ENCODE measurements at regions not wholly inside any gene's neighbourhood (a gene's known extent, or its start where the extent isn't known, plus 50 kb on each side); places are given as distances from the start of the nearest gene placed in this dataset.

DNA sequence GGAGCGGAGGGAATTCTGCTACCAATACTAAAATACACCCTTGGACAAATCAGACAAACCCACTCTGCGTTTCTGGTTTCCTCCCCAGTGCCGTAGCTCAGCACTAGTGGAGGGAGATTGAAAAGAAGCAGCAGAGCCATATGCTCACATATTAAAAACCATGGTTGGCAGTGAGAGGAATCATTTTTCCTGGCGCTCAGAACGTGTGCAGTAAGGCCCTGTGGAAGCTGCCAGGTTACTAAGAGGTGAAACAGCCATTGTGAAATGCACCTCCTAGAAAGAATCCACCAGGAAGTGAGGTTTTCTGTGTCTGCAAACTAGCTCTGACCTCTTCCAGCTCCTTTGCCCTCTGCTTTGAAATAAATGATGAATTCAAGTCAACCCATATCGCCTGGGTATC lies 177.2 kb downstream of the ERCC6L2 start:
- no CpG with 5 or more reads among the region's 6 CpGs for WGBS (ENCODE audit: insufficient coverage)
- no peaks in the 10 kb centered on the region for H3K9me3 ChIP-seq (replicated peaks; ENCODE audit: control insufficient read depth, low read depth, low read length)
- DNase-seq, result peak; percentile 49
- peaks cover 7% of the 10 kb centered on the region for H3K27me3 ChIP-seq (ENCODE audit: control insufficient read depth, insufficient read depth, low read length)
- H3K27ac ChIP-seq (ENCODE audit: low read length), result no peak overlapping the region
- no peaks in the 10 kb centered on the region for H3K36me3 ChIP-seq (ENCODE audit: control insufficient read depth, insufficient read depth, low read length)
- no peak overlapping the region for H3K4me3 ChIP-seq (ENCODE audit: low read length)
- peaks cover 17% of the 10 kb centered on the region for H3K4me1 ChIP-seq (ENCODE audit: control insufficient read depth, insufficient read depth, low read length)

DNA sequence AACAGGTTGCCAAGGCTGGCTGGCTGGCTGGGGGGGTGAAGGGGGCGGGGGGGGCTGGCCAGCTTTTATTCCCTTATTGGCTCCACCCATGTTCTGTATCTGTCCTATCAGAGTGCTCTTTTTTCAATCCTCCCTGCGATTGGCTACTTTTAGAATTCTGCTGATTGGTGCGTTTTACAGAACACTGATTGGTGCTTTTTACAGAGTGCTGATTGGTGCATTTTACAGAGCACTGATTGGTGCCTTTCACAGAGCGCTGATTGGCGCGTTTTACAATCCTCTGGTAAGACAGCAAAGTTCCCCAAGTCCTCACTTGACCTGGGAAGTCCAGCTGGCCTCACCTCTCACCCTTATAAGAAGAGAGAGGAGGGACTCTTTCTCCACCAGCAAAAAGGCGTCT lies 175.9 kb downstream of the ERCC6L2 start:
- no peaks in the 10 kb centered on the region for H3K36me3 ChIP-seq (ENCODE audit: control insufficient read depth, insufficient read depth, low read length)
- H3K4me1 ChIP-seq (ENCODE audit: control insufficient read depth, insufficient read depth, low read length), result peaks cover 17% of the 10 kb centered on the region
- no peak for DNase-seq
- 96% methylated on average over 5 of the region's 7 CpGs for WGBS (ENCODE audit: insufficient coverage)
- no peaks in the 10 kb centered on the region for H3K9me3 ChIP-seq (replicated peaks; ENCODE audit: control insufficient read depth, low read depth, low read length)
- H3K4me3 ChIP-seq (ENCODE audit: low read length), result no peak overlapping the region
- H3K27me3 ChIP-seq (ENCODE audit: control insufficient read depth, insufficient read depth, low read length), result peaks cover 7% of the 10 kb centered on the region
- H3K27ac ChIP-seq (ENCODE audit: low read length), result no peak overlapping the region

DNA sequence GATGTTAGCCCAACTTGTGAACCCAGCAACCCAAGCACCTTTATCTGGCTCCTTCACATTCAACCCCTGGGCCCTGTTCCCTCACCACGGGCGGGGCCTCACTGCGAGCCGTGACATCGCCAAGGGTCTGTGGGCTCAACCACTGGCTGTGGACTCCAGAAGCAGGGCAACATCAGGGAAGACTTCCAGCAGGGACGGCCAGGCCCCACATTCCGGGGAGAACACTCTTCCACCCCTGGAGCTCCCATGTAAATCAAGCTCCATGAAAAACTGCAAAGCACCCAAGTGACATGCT lies 175.3 kb downstream of the ERCC6L2 start:
- H3K4me3 ChIP-seq (ENCODE audit: low read length), result no peak overlapping the region

DNA sequence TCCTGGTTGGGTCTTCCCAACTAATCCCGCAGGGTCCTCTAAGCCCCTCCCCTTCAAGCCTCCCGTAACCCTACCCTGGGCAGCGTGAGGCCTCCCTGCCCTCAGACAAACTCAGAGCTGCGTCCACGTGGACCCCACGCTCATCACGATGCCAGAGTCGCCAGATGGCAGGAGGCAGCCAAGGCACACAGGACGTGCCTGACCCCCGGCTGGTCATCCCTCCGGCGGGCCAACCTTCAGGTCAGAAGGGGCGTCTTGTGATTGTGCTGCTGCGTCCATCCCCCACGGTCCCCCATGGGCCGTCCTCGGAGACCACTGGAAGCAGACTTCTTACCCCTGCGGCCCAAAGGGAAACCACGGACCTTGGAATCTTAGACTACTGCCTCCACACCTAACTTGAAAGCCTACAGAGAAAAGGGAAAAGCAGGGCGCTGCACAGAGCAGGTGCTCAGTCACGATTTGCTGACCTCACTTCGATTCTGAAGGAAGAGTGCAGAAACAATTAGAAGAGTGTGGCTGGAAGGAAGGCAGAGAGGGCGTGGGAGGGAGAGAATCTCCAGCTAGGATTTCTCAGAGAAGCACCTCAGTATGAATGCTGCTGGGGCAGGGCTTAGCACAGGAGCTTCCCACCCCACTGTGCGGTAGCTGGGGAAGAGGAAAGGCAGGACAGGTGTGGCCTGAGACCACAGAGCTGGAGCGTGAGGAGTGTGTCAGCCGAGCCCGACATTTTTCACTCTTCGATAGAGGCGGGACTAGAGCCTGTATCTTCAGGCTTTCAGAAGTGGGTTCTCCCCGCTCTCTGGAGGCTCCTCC lies 174.8 kb downstream of the ERCC6L2 start:
- Histone ChIP-seq H3K4me3 (ENCODE audit: low read length) (no peak overlapping the region), H3K36me3 (ENCODE audit: control insufficient read depth, insufficient read depth, low read length) (no peaks in the 10 kb centered on the region), H3K27me3 (ENCODE audit: control insufficient read depth, insufficient read depth, low read length) (peaks cover 9% of the 10 kb centered on the region), H3K9me3 (replicated peaks; ENCODE audit: control insufficient read depth, low read depth, low read length) (no peaks in the 10 kb centered on the region), H3K27ac (ENCODE audit: low read length) (no peak overlapping the region), H3K4me1 (ENCODE audit: control insufficient read depth, insufficient read depth, low read length) (peaks cover 17% of the 10 kb centered on the region)
- 86% methylated on average over 26 of the region's 30 CpGs for WGBS (ENCODE audit: insufficient coverage)
- no peak for DNase-seq

More for the DNA sequence above, 175.3 kb downstream of the ERCC6L2 start:
- Histone ChIP-seq H3K36me3 (ENCODE audit: control insufficient read depth, insufficient read depth, low read length) (no peaks in the 10 kb centered on the region), H3K27me3 (ENCODE audit: control insufficient read depth, insufficient read depth, low read length) (peaks cover 9% of the 10 kb centered on the region), H3K4me1 (ENCODE audit: control insufficient read depth, insufficient read depth, low read length) (peaks cover 17% of the 10 kb centered on the region), H3K27ac (ENCODE audit: low read length) (no peak overlapping the region), H3K9me3 (replicated peaks; ENCODE audit: control insufficient read depth, low read depth, low read length) (no peaks in the 10 kb centered on the region)
- DNase-seq, result no peak
- 96% methylated on average over 7 of the region's 7 CpGs for WGBS (ENCODE audit: insufficient coverage)

DNA sequence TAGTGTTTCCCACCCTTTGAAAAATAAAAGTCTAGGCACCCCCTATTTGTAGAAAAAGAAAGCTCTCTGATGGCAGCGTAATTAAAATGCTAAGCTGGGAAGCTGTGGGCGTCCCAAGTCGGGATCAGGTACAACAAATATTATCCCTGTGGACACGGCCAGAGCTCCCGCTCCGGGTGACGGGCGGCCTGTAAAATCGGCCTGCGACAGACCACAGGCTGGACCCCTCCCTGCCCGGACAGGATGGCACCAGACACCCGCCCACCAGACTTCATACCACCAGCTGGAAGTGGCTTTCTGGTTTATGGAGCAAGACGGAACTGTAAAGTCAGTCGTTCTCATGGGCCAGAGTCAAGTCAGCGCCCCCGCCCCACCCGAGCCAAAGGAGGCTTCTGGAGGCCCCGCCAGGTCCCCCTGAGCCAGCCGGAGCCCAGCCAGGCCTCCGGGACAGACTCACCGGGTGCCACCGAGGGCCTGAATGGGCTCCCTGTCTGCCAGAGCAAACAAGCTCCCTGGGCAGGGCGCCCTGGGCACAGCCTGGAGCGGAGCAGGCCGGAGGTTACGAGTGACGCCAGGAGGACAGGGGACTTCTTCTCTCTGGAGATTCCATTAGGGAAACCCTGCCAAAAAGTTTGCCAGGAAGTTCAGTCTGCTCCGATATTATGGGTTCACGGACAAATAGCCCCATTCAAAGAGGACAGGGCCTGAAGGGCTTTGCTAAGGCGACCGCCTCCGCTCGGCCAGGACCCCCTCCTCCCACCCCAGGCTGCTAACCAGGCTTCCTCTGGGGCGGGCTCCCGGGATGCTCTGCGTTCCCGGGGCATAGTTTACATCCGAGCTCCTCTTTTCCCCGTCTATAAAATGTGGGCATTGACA lies 173.7 kb downstream of the ERCC6L2 start:
- 71% methylated on average over 31 of the region's 39 CpGs for WGBS (ENCODE audit: insufficient coverage)
- peak overlapping the region; percentile 51 for H3K27ac ChIP-seq (ENCODE audit: low read length)
- peaks cover 17% of the 10 kb centered on the region for H3K4me1 ChIP-seq (ENCODE audit: control insufficient read depth, insufficient read depth, low read length)
- peaks cover 9% of the 10 kb centered on the region for H3K27me3 ChIP-seq (ENCODE audit: control insufficient read depth, insufficient read depth, low read length)
- no peak overlapping the region for H3K4me3 ChIP-seq (ENCODE audit: low read length)
- no peaks in the 10 kb centered on the region for H3K9me3 ChIP-seq (replicated peaks; ENCODE audit: control insufficient read depth, low read depth, low read length)
- no peaks in the 10 kb centered on the region for H3K36me3 ChIP-seq (ENCODE audit: control insufficient read depth, insufficient read depth, low read length)
- peak; percentile 51 for DNase-seq

DNA sequence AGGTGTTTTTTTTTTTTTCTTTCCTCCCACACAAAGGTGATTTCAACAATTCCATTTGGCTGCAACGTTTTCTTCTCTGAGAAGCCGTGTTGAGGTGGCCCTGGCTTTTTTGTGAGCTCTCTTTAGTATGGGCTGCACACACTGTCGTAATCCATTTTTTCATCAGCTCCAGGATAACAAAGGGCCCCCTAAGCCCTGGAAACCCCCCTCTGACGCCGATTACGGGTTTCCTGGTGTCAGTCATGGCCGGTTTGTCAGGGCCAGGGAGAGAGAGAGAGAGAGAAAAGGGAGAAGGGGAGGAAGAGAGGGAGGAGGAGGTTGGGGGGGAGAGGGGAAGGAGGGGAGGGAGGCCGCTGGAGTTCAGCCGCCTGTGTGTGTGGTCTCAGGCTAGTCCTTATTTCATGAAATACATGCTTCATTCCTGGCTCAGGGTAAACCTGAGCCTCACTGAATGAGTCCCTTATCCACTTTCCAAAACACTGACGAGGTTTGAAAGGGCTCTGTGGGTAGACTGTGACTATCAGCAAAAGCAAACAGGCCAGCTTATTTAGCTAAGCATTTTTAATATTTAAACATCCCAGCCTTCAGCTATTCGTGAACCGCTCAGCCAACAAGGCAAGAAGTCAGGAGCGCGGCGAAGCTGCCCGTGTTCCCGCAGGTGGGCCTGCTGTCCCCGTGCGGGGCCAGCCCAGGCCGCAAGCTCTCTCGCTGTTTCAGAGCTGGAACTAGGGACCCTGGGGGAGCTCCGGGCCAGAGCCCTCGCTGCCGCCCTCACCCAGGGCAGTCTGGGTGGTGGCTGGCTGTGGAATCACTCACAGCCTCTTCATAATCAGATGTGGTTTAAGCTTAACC lies 172.8 kb downstream of the ERCC6L2 start:
- Histone ChIP-seq H3K4me1 (ENCODE audit: control insufficient read depth, insufficient read depth, low read length) (peaks cover 17% of the 10 kb centered on the region), H3K9me3 (replicated peaks; ENCODE audit: control insufficient read depth, low read depth, low read length) (no peaks in the 10 kb centered on the region), H3K27ac (ENCODE audit: low read length) (peak overlapping the region; percentile 51), H3K27me3 (ENCODE audit: control insufficient read depth, insufficient read depth, low read length) (peaks cover 6% of the 10 kb centered on the region), H3K4me3 (ENCODE audit: low read length) (no peak overlapping the region), H3K36me3 (ENCODE audit: control insufficient read depth, insufficient read depth, low read length) (no peaks in the 10 kb centered on the region)
- 15% methylated on average over 16 of the region's 24 CpGs for WGBS (ENCODE audit: insufficient coverage)
- DNase-seq, result peak; percentile 80

DNA sequence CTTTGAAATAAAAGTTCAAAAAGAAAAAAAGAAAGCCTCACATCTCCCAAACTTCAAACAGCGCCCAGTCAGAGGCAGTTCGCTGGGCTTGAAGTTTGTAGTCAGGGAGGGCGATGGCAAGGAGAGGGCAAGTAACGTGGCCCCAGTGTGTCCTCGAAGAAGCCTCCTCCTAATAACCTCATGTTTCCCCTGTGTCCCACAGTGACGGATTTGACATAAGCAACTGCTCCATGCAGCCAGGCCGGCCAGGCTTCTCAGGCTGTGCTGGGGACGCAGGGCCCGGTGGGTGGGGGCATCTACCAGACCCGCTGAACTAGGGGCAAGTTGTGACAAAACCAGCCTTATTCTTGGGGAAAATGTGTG lies 172.2 kb downstream of the ERCC6L2 start:
- no peak overlapping the region for H3K4me3 ChIP-seq (ENCODE audit: low read length)
- 63% methylated on average over 4 of the region's 10 CpGs for WGBS (ENCODE audit: insufficient coverage)
- H3K4me1 ChIP-seq (ENCODE audit: control insufficient read depth, insufficient read depth, low read length), result peaks cover 16% of the 10 kb centered on the region
- H3K27ac ChIP-seq (ENCODE audit: low read length), result no peak overlapping the region
- H3K36me3 ChIP-seq (ENCODE audit: control insufficient read depth, insufficient read depth, low read length), result no peaks in the 10 kb centered on the region
- H3K9me3 ChIP-seq (replicated peaks; ENCODE audit: control insufficient read depth, low read depth, low read length), result no peaks in the 10 kb centered on the region
- peaks cover 6% of the 10 kb centered on the region for H3K27me3 ChIP-seq (ENCODE audit: control insufficient read depth, insufficient read depth, low read length)
- DNase-seq, result no peak

DNA sequence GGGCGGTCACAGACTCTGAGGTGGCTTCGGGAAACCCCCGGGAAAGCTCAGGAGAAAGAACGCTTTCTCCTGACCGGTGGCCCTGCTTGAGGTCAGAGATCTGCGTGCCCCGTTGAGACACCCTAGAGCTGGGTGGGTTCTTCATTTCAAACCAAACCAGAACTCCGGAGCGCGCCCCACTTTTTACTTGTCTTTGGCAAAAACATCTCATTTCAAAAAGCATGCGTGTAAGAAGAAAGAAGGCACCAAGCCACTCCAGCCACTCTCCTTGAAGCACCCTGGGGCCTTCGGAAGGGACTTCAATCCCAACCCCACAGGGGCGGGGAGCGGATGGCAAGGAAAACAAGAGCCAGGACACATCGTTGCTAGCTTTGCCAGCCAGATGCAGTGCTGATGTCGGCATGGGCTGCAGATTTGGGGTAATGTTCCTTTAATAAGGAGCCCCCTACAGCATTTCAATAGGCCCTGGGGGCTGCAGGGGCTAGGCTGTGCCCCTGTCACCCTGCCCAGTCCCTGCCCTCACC lies 171.7 kb downstream of the ERCC6L2 start:
- Histone ChIP-seq H3K27me3 (ENCODE audit: control insufficient read depth, insufficient read depth, low read length) (peaks cover 6% of the 10 kb centered on the region), H3K4me1 (ENCODE audit: control insufficient read depth, insufficient read depth, low read length) (peaks cover 14% of the 10 kb centered on the region), H3K36me3 (ENCODE audit: control insufficient read depth, insufficient read depth, low read length) (no peaks in the 10 kb centered on the region), H3K4me3 (ENCODE audit: low read length) (no peak overlapping the region), H3K27ac (ENCODE audit: low read length) (no peak overlapping the region), H3K9me3 (replicated peaks; ENCODE audit: control insufficient read depth, low read depth, low read length) (no peaks in the 10 kb centered on the region)
- DNase-seq, result no peak
- WGBS (ENCODE audit: insufficient coverage), result 90% methylated on average over 11 of the region's 16 CpGs

DNA sequence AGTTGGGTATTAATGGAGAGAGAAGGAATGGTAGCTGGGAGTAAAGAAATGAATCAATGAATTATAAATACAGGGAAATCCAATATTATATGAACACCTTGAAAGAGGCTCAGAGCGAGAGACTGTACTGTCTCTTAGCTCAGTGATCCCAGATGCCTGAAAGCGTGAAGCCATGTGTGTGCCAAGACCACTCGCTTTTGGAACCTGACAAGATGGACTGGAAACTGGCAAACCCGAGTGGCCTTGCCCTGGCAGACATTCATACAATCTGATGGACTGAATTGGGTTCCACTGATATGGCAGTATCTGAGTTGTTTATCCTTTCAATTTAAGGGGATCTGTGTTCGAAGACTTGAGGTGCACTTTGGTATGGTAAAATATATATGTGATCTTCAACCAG lies 170.3 kb downstream of the ERCC6L2 start:
- Histone ChIP-seq H3K36me3 (ENCODE audit: control insufficient read depth, insufficient read depth, low read length) (no peaks in the 10 kb centered on the region), H3K27me3 (ENCODE audit: control insufficient read depth, insufficient read depth, low read length) (peaks cover 3% of the 10 kb centered on the region), H3K27ac (ENCODE audit: low read length) (no peak overlapping the region), H3K4me1 (ENCODE audit: control insufficient read depth, insufficient read depth, low read length) (peaks cover 21% of the 10 kb centered on the region), H3K4me3 (ENCODE audit: low read length) (no peak overlapping the region), H3K9me3 (replicated peaks; ENCODE audit: control insufficient read depth, low read depth, low read length) (no peaks in the 10 kb centered on the region)
- 95% methylated on average over 4 of the region's 5 CpGs for WGBS (ENCODE audit: insufficient coverage)
- DNase-seq, result no peak

DNA sequence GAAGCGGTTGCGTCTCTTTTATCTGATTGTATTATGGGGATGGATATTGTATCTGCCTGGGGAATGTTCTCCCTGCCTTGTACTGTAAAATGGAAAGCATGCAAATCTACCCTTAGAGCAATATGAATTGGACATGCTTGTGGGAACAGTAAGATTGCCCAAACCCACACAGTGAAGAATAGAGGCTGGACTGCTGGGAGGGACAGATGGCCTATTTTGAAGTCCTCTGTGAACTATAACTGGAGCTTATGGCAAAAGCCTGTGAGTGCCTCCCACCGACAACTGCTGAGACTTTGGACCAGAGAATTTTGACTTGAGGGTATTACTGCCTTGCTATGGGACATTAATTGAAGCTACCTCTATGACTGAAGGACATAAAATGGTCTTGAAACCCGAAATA lies 168.9 kb downstream of the ERCC6L2 start:
- Histone ChIP-seq H3K27ac (ENCODE audit: low read length) (no peak overlapping the region), H3K9me3 (replicated peaks; ENCODE audit: control insufficient read depth, low read depth, low read length) (no peaks in the 10 kb centered on the region), H3K27me3 (ENCODE audit: control insufficient read depth, insufficient read depth, low read length) (peaks cover 2% of the 10 kb centered on the region), H3K4me1 (ENCODE audit: control insufficient read depth, insufficient read depth, low read length) (peaks cover 21% of the 10 kb centered on the region), H3K4me3 (ENCODE audit: low read length) (no peak overlapping the region), H3K36me3 (ENCODE audit: control insufficient read depth, insufficient read depth, low read length) (no peaks in the 10 kb centered on the region)
- DNase-seq, result no peak
- WGBS (ENCODE audit: insufficient coverage), result 80% methylated on average over 3 of the region's 4 CpGs
